HepG2 (cell line): ENCODE measurements at regions not wholly inside any gene's neighbourhood (a gene's known extent, or its start where the extent isn't known, plus 50 kb on each side); places are given as distances from the start of the nearest gene placed in this dataset.

ENCODE experiments used
- ATAC-seq: fragments of 200-7000 bp; cut with Tn5 transposase; 3 replicates; pipeline ENCODE4 v1.9.1; 2020; ENCODE audit warnings: mild to moderate bottlenecking, moderate library complexity
- BruUV-seq: library from RNA; stranded (reverse); fragments of 400-500 nt; replicated peaks from 2 replicates; lab custom pipeline; 2021; lab: Mats Ljungman, UMichigan
- CTCF ChIA-PET: fragments of 300-600 bp; formaldehyde crosslinking; extraction: SDS; loops from one replicate; lab custom pipeline; 2021; ENCODE audit warnings: low total read pairs, inconsistent platforms, low intra/inter-chr PET ratio; lab: Yijun Ruan, JAX
- POLR2A ChIA-PET: fragments of 350-600 bp; sonication (Branson Sonifier 250); formaldehyde crosslinking; loops from one replicate; lab custom pipeline; 2020; ENCODE audit warnings: antibody characterized with exemption, inconsistent platforms; lab: Yijun Ruan, JAX
- DNase-seq: peaks from one replicate; pipeline ENCODE4 v3.0.0-alpha.2; 2015; ENCODE audit warnings: low spot score
- FAIRE-seq: peaks from 3 replicates; lab custom pipeline; 2011; peaks lifted over from hg19 to GRCh38; lab: Jason Lieb, UNC
- H2AFZ ChIP-seq: one replicate; pipeline ENCODE4 v1.6.1; 2011; ENCODE audit warnings: low read length, inconsistent platforms
- H3K27ac ChIP-seq: fragments of 300-600 bp; 3 replicates; pipeline ENCODE4 v1.8.0; 2011; ENCODE audit warnings: mixed run types, mild to moderate bottlenecking, mixed read lengths, low read length, inconsistent platforms; ENCODE audit not compliant: insufficient read depth; ENCODE audit errors: extremely low read length
- H3K27me3 ChIP-seq, 2 experiments: fragments of 200-600 bp in 1 of 2; 2 replicates in 1 of 2; 3 replicates in 1 of 2; pipeline versions ENCODE4 v1.6.0 to v1.8.0; 2011; ENCODE audit warnings: low read length in 2 of 2, mild to moderate bottlenecking in 2 of 2, moderate library complexity in 2 of 2, inconsistent platforms in 1 of 2; ENCODE audit not compliant: insufficient read depth in 2 of 2, control insufficient read depth in 1 of 2
- H3K36me3 ChIP-seq, 2 experiments: fragments of 200-600 bp in 1 of 2; replicated peaks in 1 of 2; 2 replicates in 1 of 2; 3 replicates in 1 of 2; pipeline versions ENCODE4 v1.5.1 to v1.8.0; 2011; ENCODE audit warnings: low read length in 2 of 2, inconsistent platforms in 1 of 2; ENCODE audit not compliant: insufficient read depth in 2 of 2, control insufficient read depth in 1 of 2
- H3K4me1 ChIP-seq: 2 replicates; pipeline ENCODE4 v1.5.1; 2012; ENCODE audit warnings: low read length, inconsistent platforms; ENCODE audit not compliant: insufficient read depth
- H3K4me2 ChIP-seq: 2 replicates; pipeline ENCODE4 v1.6.0; 2011; ENCODE audit warnings: low read depth, low read length, inconsistent platforms
- H3K4me3 ChIP-seq, 3 experiments: fragments of 200-600 bp in 1 of 3; sonication (generic), shearing (Covaris generic) in 1 of 3; replicated peaks in 1 of 3; 2 replicates each; pipeline ENCODE4 v1.5.1; 2011 to 2016; ENCODE audit warnings: low read length in 3 of 3, inconsistent platforms in 2 of 3, low read depth in 2 of 3, mild to moderate bottlenecking in 2 of 3, control low read depth in 1 of 3, mixed read lengths in 1 of 3; ENCODE audit not compliant: insufficient read depth in 1 of 3
- H3K79me2 ChIP-seq: one replicate; pipeline ENCODE4 v1.6.1; 2011; ENCODE audit warnings: low read length, inconsistent platforms; ENCODE audit not compliant: insufficient read depth
- H3K9ac ChIP-seq: 2 replicates; pipeline ENCODE4 v1.6.0; 2011; ENCODE audit warnings: mild to moderate bottlenecking, low read depth, low read length, inconsistent platforms; ENCODE audit not compliant: insufficient read depth
- H3K9me3 ChIP-seq: 2 replicates; pipeline ENCODE4 v1.5.1; 2012; ENCODE audit warnings: mild to moderate bottlenecking, low read length
- H4K20me1 ChIP-seq: 2 replicates; pipeline ENCODE4 v1.6.0; 2011; ENCODE audit warnings: inconsistent platforms, mild to moderate bottlenecking, low read length, moderate library complexity; ENCODE audit not compliant: insufficient read depth
- AHR ChIP-seq: IDR thresholded peaks from 2 replicates; pipeline ENCODE4 v1.6.1; 2018; ENCODE audit warnings: missing genetic modification reagents, missing compliant biosample characterization
- CENPBD1 ChIP-seq: sonication (generic); formaldehyde crosslinking; IDR thresholded peaks from 2 replicates; pipeline ENCODE4 v1.8.0; 2022; ENCODE audit warnings: missing genetic modification reagents, low read depth, mild to moderate bottlenecking, borderline replicate concordance
- FOSL1 ChIP-seq: sonication (generic); formaldehyde crosslinking; IDR thresholded peaks from 2 replicates; pipeline ENCODE4 v1.9.0; 2021; ENCODE audit warnings: missing genetic modification reagents, borderline replicate concordance
- FOXC1 ChIP-seq: sonication (generic); formaldehyde crosslinking; IDR thresholded peaks from 2 replicates; pipeline ENCODE4 v1.8.0; 2022; ENCODE audit warnings: mild to moderate bottlenecking, missing genetic modification reagents, borderline replicate concordance
- NCOA2 ChIP-seq: sonication (generic); formaldehyde crosslinking; IDR thresholded peaks from 2 replicates; pipeline ENCODE4 v1.8.0; 2022; ENCODE audit warnings: inconsistent platforms
- RAD51 ChIP-seq: fragments of 450-650 bp; IDR thresholded peaks from 2 replicates; pipeline ENCODE4 v1.6.1; 2016; ENCODE audit warnings: borderline replicate concordance
- SCMH1 ChIP-seq: sonication (generic); formaldehyde crosslinking; IDR thresholded peaks from 2 replicates; pipeline ENCODE4 v1.9.0; 2021; ENCODE audit warnings: missing genetic modification reagents, mild to moderate bottlenecking, borderline replicate concordance
- ZKSCAN5 ChIP-seq: sonication (generic); formaldehyde crosslinking; IDR thresholded peaks from 2 replicates; pipeline ENCODE4 v1.5.1; 2020; ENCODE audit warnings: mild to moderate bottlenecking, missing genetic modification reagents
- ZMYM2 ChIP-seq: sonication (generic); formaldehyde crosslinking; IDR thresholded peaks from 2 replicates; pipeline ENCODE4 v1.8.0; 2022; ENCODE audit warnings: mild to moderate bottlenecking, missing genetic modification reagents
- ZNF749 ChIP-seq: sonication (generic); formaldehyde crosslinking; IDR thresholded peaks from 2 replicates; pipeline ENCODE4 v1.8.0; 2022; ENCODE audit warnings: mild to moderate bottlenecking, missing genetic modification reagents, moderate library complexity, borderline replicate concordance
- WGBS: methylation state at CpG from one replicate; pipeline ENCODE4 v1.1.6; 2017; ENCODE audit warnings: low lambda C conversion rate; 5-methylcytosine and 5-hydroxymethylcytosine counted together
- in situ Hi-C: cut with HindIII; loops from 2 replicates; pipeline ENCODE4 v1.10.0; 2017; ENCODE audit warnings: low pct_unique_long_range_greater_than_20kb; ENCODE audit not compliant: extremely low pct_ligation_motif_present
- intact Hi-C: fragments of 100-400 bp; cut with micrococcal nuclease; formaldehyde crosslinking; loops from one replicate; pipeline ENCODE4 v1.10.0; 2022; ENCODE audit not compliant: unreplicated experiment

GRCh38 chr7:131607291-131608115 lies 51.1 kb upstream of the PODXL start:
- Histone ChIP-seq H3K4me1 (no peaks in the 10 kb centered on the region), H4K20me1 (no peaks in the 10 kb centered on the region)
- 45% methylated on average over 13 of the region's 21 CpGs for WGBS
- TF ChIP-seq RAD51 (no peak), ZKSCAN5 (CRISPR knock-in tag) (no peak), SCMH1 (CRISPR knock-in tag) (no peak), NCOA2 (CRISPR knock-in tag) (no peak), AHR (CRISPR knock-in tag) (no peak), FOXC1 (CRISPR knock-in tag) (no peak), ZMYM2 (CRISPR knock-in tag) (no peak), CENPBD1 (CRISPR knock-in tag) (no peak), FOSL1 (CRISPR knock-in tag) (no peak), ZNF749 (CRISPR knock-in tag) (no peak)
- TF ChIP-seq, all 625 proteins: peak for 0
- in situ Hi-C loops (no loop called here), intact Hi-C loops (no loop called here)
- no TSS peak for BruUV-seq
- Histone ChIP-seq H2AFZ (no peak overlapping the region), H3K27ac (no peak overlapping the region), H3K4me2 (no peak overlapping the region), H3K27me3 (peaks cover 2 to 44% of the 10 kb centered on the region in 2 experiments; a peak in 3 of 5 replicates), H3K9ac (no peak overlapping the region), H3K79me2 (no peaks in the 10 kb centered on the region), H3K4me3 (no peak overlapping the region), H3K9me3 (no peaks in the 10 kb centered on the region), H3K36me3 (no peaks in the 10 kb centered on the region)
- ATAC-seq, result no peak
- no peak for FAIRE-seq
- DNase-seq, result no peak
- CTCF ChIA-PET, result no interaction called here
- POLR2A ChIA-PET, result no interaction called here
